GM12891 (cell line): ENCODE measurements at regions not wholly inside any gene's neighbourhood (a gene's known extent, or its start where the extent isn't known, plus 50 kb on each side); places are given as distances from the start of the nearest gene placed in this dataset.
"Not testable (repeated sequence)": the region's sequence is repeated elsewhere in the genome, so short reads cannot be mapped to it uniquely, and the experiment has no call there.

Source experiments
- DNase-seq: peaks from one replicate; pipeline ENCODE4 v3.0.0; 2011; ENCODE audit warnings: low spot score; ENCODE audit not compliant: insufficient read length
- FAIRE-seq: peaks from 2 replicates; lab custom pipeline; 2011; peaks lifted over from hg19 to GRCh38; lab: Jason Lieb, UNC
- PAX5 ChIP-seq: IDR thresholded peaks from 2 replicates; pipeline ENCODE4 v1.6.1; 2011; ENCODE audit warnings: low read length, moderate library complexity, mild to moderate bottlenecking; ENCODE audit not compliant: insufficient read depth, severe bottlenecking
- POLR2A ChIP-seq: IDR thresholded peaks from 2 replicates; pipeline ENCODE4 v1.6.1; 2011; ENCODE audit warnings: low read depth, low read length, control low read depth
- POLR2AphosphoS5 ChIP-seq: IDR thresholded peaks from 2 replicates; pipeline ENCODE4 v1.6.1; 2011; ENCODE audit warnings: low read depth, low read length, control low read depth
- POU2F2 ChIP-seq: IDR thresholded peaks from 2 replicates; pipeline ENCODE4 v1.6.1; 2011; ENCODE audit warnings: low read depth, mild to moderate bottlenecking, control low read depth, low read length, moderate library complexity
- SPI1 ChIP-seq: IDR thresholded peaks from 2 replicates; pipeline ENCODE4 v1.6.1; 2011; ENCODE audit warnings: low read depth, low read length, control low read depth
- TAF1 ChIP-seq: IDR thresholded peaks from 2 replicates; pipeline ENCODE4 v1.6.1; 2011; ENCODE audit warnings: low read depth, low read length, control low read depth

DNA sequence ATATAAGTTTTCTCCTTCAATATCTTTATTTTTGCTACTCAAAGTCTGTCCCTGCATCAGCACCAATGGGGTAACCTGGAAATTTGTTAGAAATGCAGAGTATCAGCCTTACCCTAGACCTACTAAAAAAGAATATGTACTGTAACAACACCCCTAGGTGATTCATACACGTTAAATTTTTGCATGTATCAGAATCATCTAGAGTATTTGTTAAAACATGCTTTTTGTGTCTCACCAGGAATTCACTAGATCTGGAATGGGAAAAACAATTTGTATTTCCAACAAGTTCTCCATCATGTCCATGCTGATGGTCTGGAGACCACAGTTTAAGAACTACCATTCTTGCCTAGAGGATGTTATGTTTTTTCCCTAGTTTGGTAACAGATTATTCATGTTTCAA lies 196.0 kb upstream of the EDNRA start:
- FAIRE-seq = no peak
- TF ChIP-seq TAF1 = no peak
- no peak for TF ChIP-seq SPI1
- TF ChIP-seq POLR2A = no peak
- no peak for TF ChIP-seq POU2F2
- no peak for TF ChIP-seq POLR2AphosphoS5
- TF ChIP-seq PAX5 = no peak
- DNase-seq = no peak

DNA sequence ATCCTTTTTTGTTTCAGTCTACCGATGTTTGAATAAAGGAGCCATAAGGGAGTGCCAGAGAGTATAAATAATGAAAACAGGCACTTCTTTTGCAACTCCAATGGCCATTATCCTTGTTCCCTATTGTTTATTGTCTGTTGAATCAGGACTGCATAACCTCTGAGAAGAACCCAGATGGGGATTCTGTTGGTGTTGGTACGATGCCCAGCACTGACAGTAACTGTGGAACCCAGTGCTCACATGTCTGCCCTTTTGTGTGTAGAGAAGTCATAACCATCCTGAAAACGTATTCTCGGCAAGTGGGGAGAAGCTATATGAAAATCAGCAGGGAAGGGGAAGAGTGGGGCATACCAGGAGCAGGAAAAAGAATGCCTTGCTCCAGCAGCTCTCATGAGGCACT lies 195.1 kb upstream of the EDNRA start:
- DNase-seq (no peak), FAIRE-seq (no peak)
- TF ChIP-seq POU2F2 (no peak), TAF1 (no peak), SPI1 (no peak), PAX5 (no peak), POLR2AphosphoS5 (no peak), POLR2A (no peak)

DNA sequence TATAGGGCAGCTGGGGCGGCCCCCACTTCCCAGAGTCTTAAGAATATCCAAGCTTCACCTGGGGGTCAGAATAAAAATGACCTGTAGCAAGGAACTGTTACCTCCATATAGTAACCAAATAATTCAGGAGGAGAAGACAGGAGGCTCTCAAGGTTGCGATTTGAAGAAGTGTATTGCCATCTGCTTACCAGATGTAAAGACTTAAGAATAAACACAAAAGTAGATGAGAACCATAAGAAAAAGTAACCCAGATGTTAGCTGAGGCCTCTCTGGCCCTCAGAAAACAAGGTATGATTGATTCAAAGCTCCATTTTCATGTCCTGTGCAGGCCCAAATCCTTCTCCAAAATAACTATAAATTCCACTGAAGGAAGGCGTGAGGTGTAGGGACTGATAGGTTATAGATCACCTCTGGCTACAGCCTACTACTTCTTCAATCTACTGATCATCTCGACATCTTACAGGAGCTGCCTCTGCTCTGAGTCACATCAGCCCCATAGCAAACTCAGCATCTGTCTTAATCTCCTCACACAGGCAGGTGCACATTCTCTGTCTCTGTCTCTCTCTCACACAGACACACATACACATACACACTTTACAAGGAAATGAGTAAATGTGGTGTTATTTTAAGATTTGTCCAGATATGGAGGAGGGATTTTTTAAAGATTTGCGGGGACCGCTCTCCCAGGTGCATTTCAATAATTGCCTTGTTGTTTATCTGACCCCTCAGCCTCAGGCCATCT lies 193.9 kb upstream of the EDNRA start:
- TF ChIP-seq POLR2AphosphoS5 = no peak
- TF ChIP-seq POU2F2 = no peak
- TF ChIP-seq SPI1 = no peak
- no peak for TF ChIP-seq TAF1
- no peak for TF ChIP-seq POLR2A
- no peak for TF ChIP-seq PAX5
- FAIRE-seq = no peak
- DNase-seq = no peak

- no peak for FAIRE-seq
- no peak for TF ChIP-seq TAF1
- TF ChIP-seq SPI1 = no peak
- TF ChIP-seq PAX5 = no peak
- no peak for TF ChIP-seq POLR2AphosphoS5
- DNase-seq = no peak
These were observed 193.4 kb upstream of the EDNRA start for GRCh38 chr4:147287588-147287890.

- TF ChIP-seq PAX5 (no peak), TAF1 (no peak), POLR2A (no peak), POLR2AphosphoS5 (no peak), SPI1 (no peak), POU2F2 (no peak)
- FAIRE-seq (no peak), DNase-seq (no peak)
These were observed 192.4 kb upstream of the EDNRA start for GRCh38 chr4:147288512-147288911.

DNA sequence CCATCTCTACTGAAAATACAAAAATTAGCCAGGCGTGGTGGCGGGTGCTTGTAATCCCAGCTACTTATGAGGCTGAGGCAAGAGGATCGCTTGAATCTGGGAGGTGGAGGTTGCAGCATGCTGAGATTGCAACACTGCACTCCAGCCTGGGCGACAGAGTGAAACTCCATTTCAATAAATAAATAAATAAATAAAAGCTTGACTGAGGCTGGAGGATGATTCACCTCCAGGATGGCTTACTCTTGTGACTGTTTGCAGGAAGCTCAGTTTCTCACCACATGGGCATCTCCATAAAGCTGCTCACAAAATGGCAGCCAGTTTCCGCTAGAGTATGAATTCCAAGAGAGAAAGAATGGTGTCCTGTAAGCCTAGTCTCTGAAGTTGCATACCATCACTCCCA lies 191.7 kb upstream of the EDNRA start:
- DNase-seq (no peak), FAIRE-seq (no peak)
- TF ChIP-seq POU2F2 (no peak), POLR2A (no peak), SPI1 (no peak), POLR2AphosphoS5 (no peak), PAX5 (no peak), TAF1 (no peak)

- FAIRE-seq, DNase-seq: not testable (repeated sequence)
These were observed 188.1 kb upstream of the EDNRA start for GRCh38 chr4:147292604-147293313.

- not testable (repeated sequence) for FAIRE-seq, DNase-seq
These were observed 187.6 kb upstream of the EDNRA start for GRCh38 chr4:147293314-147293677.

DNA sequence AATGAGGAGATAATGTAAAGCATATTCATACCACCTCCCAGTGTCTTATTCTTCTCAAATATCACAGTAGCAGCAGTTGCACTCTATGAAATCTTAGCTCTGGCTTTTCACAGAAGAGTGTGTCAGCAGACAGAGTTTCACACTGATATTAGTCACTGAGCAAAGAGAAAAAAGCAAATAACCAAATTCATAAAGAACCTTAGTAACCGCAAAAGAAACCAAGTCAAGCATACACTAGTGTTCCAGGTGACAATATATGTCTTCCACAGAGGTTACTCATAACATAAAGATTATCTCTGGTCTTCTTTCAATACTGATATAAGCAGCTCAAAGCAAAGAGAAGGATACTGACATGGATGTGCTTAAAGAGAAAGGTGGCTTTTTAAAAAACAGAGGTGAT lies 181.7 kb upstream of the EDNRA start:
- DNase-seq (no peak), FAIRE-seq (no peak)
- TF ChIP-seq POLR2AphosphoS5 (no peak), POLR2A (no peak), TAF1 (no peak), SPI1 (no peak)

- no peak for DNase-seq
- no peak for FAIRE-seq
These were observed 177.6 kb upstream of the EDNRA start for GRCh38 chr4:147303174-147303872.

More at GRCh38 chr4:147303174-147303872, 177.6 kb upstream of the EDNRA start:
- TF ChIP-seq POU2F2 = no peak
- no peak for TF ChIP-seq SPI1
- no peak for TF ChIP-seq POLR2A
- no peak for TF ChIP-seq TAF1
- TF ChIP-seq PAX5 = no peak
- TF ChIP-seq POLR2AphosphoS5 = no peak
